ENCODE measurements at regions not wholly inside any gene's neighbourhood (a gene's known extent, or its start where the extent isn't known, plus 50 kb on each side); places are given as distances from the start of the nearest gene placed in this dataset.

GRCh38 chr11:97224396-97224795, 834.6 kb downstream of the JRKL start:
- TF ChIP-seq, protein P1, sequence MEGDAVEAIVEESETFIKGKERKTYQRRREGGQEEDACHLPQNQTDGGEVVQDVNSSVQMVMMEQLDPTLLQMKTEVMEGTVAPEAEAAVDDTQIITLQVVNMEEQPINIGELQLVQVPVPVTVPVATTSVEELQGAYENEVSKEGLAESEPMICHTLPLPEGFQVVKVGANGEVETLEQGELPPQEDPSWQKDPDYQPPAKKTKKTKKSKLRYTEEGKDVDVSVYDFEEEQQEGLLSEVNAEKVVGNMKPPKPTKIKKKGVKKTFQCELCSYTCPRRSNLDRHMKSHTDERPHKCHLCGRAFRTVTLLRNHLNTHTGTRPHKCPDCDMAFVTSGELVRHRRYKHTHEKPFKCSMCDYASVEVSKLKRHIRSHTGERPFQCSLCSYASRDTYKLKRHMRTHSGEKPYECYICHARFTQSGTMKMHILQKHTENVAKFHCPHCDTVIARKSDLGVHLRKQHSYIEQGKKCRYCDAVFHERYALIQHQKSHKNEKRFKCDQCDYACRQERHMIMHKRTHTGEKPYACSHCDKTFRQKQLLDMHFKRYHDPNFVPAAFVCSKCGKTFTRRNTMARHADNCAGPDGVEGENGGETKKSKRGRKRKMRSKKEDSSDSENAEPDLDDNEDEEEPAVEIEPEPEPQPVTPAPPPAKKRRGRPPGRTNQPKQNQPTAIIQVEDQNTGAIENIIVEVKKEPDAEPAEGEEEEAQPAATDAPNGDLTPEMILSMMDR (IDR thresholded peaks at IDR 0.05) = no peak
- TF ChIP-seq POLR2A (IDR thresholded peaks at IDR 0.05) = no peak
